COLO668 (cell line): ENCODE measurements at regions not wholly inside any gene's neighbourhood (a gene's known extent, or its start where the extent isn't known, plus 50 kb on each side); places are given as distances from the start of the nearest gene placed in this dataset.
"Not testable (repeated sequence)": the region's sequence is repeated elsewhere in the genome, so short reads cannot be mapped to it uniquely, and the experiment has no call there.

Source experiments
- DNase-seq: peaks from one replicate; lab custom pipeline; 2025; ENCODE audit not compliant: unreplicated experiment; lab: John Stamatoyannopoulos, UW

DNA sequence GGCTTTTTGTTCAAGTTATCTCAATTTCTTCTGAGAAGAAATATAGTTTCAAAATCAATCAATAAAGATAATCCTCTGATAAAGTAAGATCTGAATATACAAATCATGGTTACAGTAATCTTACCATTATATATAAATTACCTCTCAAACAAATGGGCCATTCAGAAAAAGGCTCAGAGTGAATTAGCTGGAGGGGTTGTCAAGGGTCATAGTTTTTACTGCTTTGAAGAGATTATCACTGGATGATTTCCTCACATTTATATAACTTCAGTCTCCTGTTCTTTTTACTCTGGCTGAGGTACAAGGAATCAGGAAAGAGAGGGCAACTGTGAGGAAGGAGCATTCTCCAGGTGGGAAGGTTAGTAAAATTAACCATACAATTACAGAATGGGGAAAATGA is 148.6 kb upstream of the ELL2 start:
- no peak for DNase-seq

DNA sequence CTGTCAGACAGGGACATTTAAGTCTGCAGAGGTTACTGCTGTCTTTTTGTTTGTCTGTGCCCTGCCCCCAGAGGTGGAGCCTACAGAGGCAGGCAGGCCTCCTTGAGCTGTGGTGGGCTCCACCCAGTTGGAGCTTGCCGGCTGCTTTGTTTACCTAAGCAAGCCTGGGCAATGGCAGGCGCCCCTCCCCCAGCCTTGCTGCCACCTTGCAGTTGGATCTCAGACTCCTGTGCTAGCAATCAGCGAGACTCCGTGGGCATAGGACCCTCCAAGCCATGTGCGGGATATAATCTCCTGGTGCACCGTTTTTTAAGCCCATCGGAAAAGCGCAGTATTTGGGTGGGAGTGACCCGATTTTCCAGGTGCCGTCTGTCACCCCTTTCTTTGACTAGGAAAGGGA is 147.0 kb upstream of the ELL2 start:
- DNase-seq, result not testable (repeated sequence)

DNA sequence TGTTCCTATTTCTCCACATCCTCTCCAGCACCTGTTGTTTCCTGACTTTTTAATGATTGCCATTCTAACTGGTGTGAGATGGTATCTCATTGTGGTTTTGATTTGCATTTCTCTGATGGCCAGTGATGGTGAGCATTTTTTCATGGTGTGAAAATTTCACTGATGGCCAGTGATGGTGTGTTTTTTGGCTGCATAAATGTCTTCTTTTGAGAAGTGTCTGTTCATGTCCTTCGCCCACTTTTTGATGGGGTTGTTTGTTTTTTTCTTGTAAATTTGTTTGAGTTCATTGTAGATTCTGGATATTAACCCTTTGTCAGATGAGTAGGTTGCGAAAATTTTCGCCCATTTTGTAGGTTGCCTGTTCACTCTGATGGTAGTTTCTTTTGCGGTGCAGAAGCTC is 142.2 kb upstream of the ELL2 start:
- DNase-seq, result not testable (repeated sequence)

DNA sequence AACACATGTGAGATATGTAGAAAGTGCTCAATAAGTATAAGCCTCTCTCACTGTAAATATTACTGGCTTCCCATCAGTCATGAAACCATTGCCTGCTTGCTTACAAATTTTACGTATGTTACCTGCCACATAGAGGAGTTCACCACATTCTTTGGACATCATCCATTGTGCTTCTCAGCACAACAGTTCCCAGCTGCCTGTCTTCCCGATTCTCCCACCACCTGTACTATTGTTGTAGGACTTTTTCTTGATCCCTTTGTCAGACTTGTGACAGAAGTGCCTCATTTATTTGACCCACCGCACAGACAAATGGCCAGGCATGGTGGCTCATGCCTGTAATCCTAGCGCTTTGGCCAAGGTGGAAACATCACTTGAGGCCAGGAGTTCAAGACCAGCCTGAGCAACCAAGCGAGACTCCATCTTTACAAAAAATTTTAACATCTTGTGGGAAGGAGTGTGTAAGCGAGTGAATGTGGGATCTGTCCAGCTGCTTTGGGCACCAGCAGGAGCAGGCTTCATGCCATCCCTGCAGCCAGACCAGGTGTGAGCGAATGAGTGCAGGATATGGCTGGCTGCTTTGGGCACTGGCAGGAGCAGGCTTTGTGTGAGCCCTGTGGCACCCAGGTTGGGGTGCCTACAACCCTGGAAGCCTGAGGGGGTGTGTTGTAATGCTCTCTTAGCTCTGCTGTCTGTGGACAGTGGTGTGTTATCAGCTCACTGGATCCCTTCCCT is 139.9 kb upstream of the ELL2 start:
- no peak for DNase-seq

DNA sequence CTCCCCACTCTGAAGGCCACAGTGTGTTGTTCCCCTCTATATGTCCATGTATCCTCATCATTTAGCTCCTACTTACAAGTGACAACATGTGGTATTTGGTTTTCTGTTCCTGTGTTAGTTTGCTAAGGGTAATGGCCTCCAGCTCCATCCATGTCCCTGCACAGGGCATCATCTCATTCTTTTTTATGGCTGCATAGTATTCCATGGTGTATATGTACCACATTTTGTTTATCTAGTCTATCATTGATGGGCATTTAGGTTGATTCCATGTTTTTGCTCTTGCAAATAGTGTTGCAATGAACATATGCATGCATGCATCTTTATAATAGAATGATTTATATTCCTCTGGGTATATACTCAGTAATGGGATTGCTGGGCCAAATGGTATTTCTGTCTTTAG is 135.8 kb upstream of the ELL2 start:
- DNase-seq, result not testable (repeated sequence)

DNA sequence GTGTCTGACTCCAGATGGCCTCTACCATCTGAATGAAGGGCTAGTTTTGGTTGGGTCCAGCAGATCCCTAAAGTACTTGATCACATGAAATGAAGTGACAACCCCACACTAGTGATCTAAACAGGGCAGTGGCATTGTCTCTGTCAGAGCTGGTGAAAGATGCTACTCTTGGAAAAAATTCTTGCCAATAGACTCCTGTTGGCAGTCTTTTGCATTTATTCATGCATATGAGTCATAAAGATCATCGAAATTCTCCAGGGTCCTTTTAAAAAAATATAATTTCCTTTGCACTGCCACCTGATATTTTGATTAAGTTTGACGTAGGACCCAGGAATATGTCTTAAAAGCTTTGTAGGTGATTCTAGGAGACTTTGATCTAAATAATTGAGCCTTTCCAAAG is 135.1 kb upstream of the ELL2 start:
- no peak for DNase-seq

DNA sequence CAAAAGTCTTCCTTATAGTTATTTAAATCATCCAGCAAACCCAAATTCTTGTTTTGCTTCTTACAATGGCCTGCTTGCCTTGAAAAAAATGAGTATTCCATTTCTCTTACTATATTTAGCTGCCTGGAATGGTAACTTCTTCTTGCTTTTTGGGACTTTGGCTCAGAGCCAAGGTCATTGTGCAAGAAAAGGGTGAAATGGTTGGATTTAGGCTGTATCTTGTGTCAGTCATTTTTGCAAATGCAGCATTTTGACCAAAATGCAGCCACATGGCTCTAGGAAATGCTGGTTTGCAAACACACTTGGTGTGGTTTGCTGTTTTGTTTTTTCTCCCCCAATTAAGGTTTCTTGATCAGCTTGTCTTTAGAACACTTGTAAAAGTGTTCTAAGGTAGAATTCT is 133.3 kb upstream of the ELL2 start:
- DNase-seq, result no peak

DNA sequence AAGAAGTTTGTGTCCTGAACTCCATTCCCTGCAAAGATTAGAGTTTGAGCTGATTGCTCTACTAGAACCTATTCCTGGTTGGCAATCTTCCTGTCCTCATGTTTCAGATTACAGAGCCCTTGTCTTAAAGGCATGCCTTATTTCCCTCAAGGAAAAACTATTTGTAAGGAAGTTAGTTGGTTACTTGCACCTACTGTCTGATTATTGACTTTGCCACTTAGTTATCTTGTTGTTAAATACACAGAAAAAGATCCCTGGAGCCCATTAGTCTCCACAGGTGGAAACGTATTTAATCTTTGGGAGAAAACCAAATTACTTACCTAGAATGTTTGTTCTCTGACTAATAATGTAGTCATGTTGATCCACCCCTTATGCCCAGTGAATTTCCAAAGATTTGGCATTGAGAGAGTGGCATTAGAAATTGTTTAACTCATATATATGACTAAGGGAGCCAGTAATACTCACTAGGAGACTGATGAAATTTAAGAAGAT is 132.3 kb upstream of the ELL2 start:
- no peak for DNase-seq

DNA sequence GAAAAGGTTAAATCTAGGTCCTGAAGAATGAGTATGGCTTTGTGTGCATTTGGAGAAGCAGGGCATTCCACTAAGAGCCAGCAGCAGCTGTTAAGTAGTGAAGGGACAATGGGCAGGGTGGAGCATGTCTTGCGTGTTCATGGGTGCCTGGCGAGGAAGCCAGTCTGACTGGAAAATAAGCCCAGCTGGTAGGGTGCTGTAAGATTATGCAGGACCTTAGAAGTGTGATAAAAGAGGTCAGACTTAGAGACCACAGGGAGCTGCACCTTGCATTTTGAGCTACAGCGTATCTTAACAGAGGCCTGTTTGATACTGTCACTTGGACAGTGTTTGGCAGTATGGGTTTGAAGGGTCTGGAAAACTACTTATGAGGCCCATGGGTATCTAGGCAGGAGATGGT is 131.7 kb upstream of the ELL2 start:
- no peak for DNase-seq

DNA sequence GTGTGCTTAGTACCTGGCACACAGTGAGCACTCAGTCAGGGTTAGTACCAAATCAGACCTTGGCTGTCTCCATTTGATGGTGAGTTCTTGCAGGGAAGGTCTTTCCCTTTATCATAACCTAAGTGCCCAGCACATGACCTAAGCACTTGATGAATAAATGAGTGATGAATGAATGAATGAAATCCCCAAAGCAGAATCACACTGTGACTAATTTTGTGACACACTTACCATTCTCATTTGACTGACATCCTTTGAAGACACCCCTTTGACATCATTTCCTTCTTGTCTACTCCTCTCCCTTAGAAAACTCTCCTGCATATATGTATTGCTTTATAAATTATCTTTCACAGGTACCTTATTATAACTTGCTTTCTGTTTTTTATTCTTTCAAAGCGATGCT is 130.2 kb upstream of the ELL2 start:
- DNase-seq, result no peak

DNA sequence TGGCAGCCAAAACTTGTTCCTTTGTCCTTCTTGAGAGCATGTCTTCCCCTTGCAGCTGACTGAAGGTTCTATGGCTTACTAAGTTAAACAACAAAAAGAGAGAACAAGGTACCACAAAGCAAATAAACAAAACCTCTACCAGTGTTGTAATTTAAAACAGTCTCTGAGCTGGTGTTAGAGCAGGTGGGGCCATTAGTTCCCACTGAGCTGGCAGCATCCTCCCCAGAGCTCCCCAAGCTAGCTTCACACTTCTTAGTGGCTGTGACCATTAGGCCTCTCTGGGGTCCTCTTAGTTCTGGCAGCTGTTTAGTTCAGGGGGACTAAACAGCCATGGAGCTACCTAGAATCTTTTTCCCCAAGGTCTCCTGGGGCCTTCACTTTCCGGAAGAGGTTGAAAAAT is 128.6 kb upstream of the ELL2 start:
- peak; percentile 10 for DNase-seq

DNA sequence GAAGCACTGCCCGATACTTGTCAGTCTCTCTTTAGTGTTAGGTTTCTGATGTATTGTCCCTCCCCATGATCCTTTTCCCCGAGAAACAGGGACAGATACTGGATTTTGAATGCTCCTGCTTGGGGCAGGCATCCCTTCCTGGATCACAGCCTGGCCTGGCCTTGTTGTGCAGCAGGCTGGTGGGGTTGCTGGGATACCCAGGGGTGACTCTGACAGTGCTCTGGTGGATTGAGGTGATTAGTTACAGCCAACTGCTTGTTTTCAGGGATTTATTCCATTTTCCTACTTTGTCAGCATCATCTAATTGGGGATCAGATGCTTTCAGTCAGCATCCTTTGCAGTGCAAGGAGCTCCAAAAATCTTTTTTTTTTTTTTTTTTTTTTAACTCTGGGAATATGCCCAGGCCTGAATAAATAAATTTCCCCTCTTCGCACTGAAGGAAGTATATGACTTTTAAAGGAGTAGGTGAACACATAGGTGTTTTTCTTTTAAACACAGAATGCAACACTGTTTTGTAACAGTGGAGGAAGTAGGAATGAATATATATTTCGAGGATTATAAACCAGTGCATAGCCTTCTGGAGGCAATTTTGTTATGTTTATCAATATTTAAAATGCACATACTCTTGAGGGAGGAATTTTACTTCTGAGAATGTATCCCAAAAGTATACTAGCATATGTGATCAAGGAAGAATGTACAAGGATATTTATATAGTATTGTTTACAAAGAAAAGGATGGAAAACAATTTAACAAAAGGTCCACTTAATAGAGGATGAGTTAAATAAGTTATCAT is 127.3 kb upstream of the ELL2 start:
- DNase-seq, result no peak

DNA sequence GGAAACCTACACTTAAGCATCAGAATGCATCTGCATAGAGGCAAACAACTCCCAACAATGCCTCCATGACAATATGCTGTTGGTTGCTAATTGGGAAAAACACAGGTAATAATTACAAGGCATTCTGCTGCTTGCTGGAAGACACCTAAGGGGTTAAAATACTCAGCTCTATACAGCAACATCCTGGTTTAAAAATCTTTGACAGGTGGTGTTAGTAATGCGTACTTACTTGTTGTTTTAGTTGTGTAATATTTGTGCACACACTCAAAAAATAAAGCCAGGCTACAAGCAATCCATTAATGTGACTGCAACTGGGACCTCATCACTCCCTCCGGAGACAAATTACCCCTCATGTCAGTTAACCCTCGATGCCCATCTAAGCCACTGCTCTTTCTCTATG is 126.3 kb upstream of the ELL2 start:
- DNase-seq, result no peak

DNA sequence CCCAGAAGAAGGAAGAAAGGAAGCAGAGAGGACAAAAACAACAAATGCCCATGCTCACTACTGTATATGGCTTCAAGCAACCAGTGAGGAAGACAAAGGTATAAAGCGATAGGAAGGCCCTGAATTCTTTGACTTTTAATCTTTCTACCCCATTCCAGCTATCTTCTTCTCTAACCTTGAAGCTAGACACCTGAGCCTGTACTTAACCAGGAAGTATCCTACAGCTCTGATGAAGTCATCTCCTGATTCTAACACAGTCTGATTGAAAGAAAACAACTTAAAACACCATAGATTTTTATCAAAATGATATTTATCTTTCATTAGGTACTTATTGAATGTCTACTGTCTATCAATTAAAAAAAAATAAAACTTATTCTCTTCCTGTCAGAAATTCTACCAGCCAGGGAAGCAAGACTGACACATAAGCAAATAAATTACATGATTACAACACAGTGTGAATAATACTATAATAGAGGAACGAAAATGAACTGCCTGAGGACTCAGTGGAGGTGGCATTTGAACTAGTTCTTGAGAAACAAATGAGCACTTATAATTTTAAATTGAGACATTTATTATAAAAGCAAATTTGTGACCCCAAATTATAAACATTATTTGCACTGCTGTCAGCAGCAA is 123.3 kb upstream of the ELL2 start:
- DNase-seq, result no peak

DNA sequence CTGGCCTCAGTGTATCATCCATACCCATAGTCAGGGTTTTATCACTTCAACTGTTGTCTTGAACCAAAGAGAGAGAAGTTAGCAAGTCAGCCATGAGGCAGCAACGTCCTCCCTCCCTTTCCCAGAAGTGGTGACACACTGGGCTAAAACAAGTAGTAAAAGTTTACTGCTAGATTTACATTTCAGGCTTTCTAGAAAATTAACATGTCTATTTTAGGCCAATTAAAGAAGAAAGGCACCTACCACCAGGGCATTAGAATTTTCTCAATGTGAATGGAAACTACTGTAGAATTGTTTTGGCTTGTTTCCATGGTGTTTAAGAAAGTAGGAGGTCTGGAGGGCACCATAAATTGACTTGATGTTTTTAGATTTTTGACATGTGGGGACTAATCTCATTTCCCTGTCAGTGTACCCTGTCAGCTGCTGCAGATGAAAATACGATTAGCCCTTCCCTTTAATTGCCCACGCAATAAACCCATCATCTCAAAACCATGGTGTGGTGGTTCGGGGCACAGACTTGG is 121.8 kb upstream of the ELL2 start:
- no peak for DNase-seq

DNA sequence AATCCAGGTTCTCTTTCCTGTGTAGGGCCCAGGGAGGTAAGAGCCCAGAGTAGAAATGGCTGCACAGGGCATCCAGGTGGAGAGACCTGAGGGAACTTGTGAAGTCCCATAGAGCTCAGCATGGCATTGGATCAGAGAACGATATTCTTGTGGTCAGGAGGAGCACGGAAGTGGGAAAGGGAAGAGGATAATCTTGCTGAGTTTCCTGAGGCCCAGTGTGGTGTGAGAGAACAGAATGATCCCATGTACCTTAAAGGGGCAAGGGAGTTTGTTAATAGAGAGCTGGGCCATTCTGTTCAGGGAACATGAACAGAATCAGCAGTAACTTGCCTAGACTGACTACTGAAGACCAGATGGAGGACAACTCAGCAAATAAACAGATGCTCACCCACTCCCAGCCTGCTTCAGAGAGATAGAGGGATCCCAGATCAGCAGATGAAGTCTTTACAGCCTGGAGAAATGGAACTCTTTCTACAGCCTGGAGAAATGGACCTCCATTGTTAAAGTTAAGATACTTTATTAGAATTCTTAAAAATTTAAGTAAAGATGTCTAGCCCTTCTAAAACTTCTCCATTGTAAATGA is 119.7 kb upstream of the ELL2 start:
- no peak for DNase-seq

DNA sequence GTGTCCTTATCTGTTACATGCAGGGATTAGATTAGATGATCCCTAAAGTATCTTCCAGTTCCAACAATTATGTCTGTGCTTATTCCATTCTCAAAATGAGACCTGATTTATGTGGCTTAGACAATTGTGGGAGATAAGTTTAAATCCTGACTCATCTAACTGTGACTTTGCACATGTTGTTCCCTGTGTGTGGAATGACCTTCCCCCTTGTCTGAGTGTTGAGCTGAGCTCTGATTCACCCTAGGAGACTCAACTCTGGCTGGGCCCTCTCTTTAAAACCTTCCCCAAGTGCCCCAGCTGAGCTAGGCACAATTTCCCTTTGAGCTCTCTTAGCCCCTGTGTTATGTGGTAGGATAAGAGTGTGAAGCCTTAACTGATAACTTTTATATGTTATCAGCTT is 118.9 kb upstream of the ELL2 start:
- DNase-seq, result no peak

DNA sequence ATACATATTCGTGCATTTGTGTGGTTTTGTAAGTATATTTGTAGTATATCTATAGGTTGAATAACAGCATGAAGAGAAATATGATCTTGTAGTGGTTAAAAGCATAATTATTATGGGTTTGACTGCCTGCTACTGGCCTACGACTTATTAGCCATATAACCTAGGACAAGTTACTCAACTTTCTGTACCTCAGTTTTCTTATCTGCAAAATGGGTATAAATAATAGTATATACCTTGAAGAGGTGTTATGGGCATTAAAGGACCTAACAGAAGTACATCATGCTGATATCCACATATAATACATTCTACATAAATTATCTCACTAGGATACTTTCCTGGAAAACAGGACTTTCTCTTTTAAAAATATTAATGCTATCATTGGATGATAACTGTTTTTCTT is 118.3 kb upstream of the ELL2 start:
- no peak for DNase-seq

DNA sequence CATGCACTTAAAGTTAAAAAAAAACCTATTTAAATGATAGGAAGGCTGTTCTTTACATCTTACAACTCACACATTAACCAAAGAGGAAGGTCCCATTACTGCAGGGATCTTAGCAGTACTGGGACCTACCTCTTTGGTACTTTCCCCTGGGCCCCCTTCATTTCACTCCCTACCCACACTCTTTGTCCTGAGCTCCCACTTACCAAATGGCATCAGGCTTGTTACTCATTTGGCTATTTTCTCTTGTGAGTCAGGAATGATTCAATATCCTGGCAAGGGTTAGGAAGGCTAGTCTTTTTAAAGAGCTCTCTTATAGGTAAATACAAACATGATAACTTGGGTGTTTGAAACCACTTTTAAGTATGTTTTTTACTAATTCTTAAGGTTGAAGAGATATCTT is 117.4 kb upstream of the ELL2 start:
- DNase-seq, result no peak

DNA sequence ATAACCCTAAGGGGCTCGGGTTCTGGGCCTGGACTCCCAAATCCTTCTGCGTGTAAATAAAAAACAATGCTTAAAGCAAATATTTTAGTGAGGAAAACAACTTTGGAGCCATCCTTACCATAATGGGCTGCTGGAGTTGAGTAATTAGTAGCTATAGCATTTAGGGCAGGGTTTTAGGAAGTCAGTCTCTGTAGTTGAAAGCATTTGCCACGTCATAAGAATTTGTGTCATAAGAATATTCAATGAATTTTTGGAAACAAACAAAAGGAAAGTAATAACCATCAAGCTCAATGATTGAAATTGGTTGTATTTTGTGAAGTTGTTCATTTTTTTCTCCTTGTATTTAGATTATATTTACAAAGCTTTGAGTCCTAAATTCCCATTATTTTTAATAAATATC is 114.8 kb upstream of the ELL2 start:
- DNase-seq, result no peak

DNA sequence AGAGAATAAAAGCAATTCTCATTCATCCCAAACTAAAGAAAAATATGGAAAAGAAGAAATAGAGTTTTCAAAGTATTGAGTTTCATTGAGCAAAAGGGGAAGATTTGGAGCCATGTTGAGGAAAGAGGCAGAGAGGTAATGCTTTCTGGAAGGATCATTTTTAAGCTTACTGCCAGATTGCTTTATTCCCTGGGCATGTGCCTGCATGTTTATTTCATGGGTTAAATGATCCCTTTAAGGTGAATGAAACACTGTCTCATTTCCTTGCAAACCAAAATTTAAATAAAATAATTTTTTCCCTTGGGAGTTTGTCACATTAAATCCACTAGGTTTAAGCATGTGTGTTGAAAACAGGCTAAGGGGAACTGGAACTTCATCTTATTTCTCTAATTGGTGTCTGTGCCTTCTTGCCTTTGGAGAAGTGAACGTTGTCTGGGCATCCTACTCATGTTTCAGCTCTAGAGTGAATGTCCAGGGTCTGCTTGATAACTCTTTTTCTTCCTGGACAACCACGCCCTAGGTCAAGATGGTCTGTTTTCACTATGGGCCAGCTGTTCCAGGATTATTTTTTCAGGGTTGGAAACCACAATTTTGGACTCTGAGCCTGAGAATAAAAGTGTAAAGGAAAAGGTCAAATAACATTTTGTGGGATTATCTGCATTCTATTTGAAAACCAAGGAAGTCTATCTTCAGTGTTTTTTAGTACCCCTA is 114.1 kb upstream of the ELL2 start:
- no peak for DNase-seq
